GM12878 (cell line): ENCODE measurements at regions not wholly inside any gene's neighbourhood (a gene's known extent, or its start where the extent isn't known, plus 50 kb on each side); places are given as distances from the start of the nearest gene placed in this dataset.

Source experiments
- ATAC-seq: fragments of 200-7000 bp; cut with Tn5 transposase; 3 replicates; pipeline ENCODE4 v1.9.1; 2020; ENCODE audit warnings: mild to moderate bottlenecking, moderate library complexity
- BruUV-seq: library from RNA; stranded (reverse); fragments of 400-500 nt; replicated peaks from 2 replicates; lab custom pipeline; 2021; lab: Mats Ljungman, UMichigan
- CTCF ChIA-PET: fragments of 300-600 bp; sonication (Branson Sonifier 250); formaldehyde crosslinking; extraction: SDS; loops from one replicate; lab custom pipeline; 2021; ENCODE audit warnings: inconsistent platforms; lab: Yijun Ruan, JAX
- POLR2A ChIA-PET: fragments of 350-600 bp; formaldehyde crosslinking; extraction: SDS; loops from one replicate; lab custom pipeline; 2021; ENCODE audit warnings: inconsistent platforms; lab: Charles Lee
- RAD21 ChIA-PET: fragments of 300-600 bp; sonication (Branson Sonifier 250); formaldehyde crosslinking; loops from one replicate; lab custom pipeline; 2023; ENCODE audit warnings: antibody characterized with exemption; ENCODE audit not compliant: unreplicated experiment; lab: Charles Lee
- SMC1A ChIA-PET: fragments of 300-600 bp; sonication (Branson Sonifier 250); formaldehyde crosslinking; loops from one replicate; lab custom pipeline; 2023; ENCODE audit not compliant: unreplicated experiment, uncharacterized antibody; lab: Charles Lee
- DNase-seq: peaks from one replicate; pipeline ENCODE4 v3.0.0-alpha.2; 2011; ENCODE audit warnings: low read depth, low spot score
- FAIRE-seq: peaks from 3 replicates; lab custom pipeline; 2011; peaks lifted over from hg19 to GRCh38; lab: Jason Lieb, UNC
- H2AFZ ChIP-seq: 2 replicates; pipeline ENCODE4 v1.6.0; 2011; ENCODE audit warnings: low read depth, low read length, control low read depth; ENCODE audit not compliant: control insufficient read depth
- H3K27ac ChIP-seq: 2 replicates; pipeline ENCODE4 v1.5.1; 2011; ENCODE audit warnings: control low read depth; ENCODE audit not compliant: control insufficient read depth, insufficient read depth
- H3K27me3 ChIP-seq, 2 experiments: replicated peaks in 1 of 2; 2 replicates each; pipeline versions ENCODE4 v1.6.0 to v1.6.1; 2011; ENCODE audit warnings: low read length in 1 of 2; ENCODE audit not compliant: control insufficient read depth in 2 of 2, insufficient read depth in 2 of 2
- H3K36me3 ChIP-seq, 2 experiments: 2 replicates each; pipeline ENCODE4 v1.5.1; 2011; ENCODE audit warnings: low read length in 1 of 2; ENCODE audit not compliant: control insufficient read depth in 2 of 2, insufficient read depth in 2 of 2
- H3K4me1 ChIP-seq: 2 replicates; pipeline ENCODE4 v1.6.1; 2011; ENCODE audit warnings: mild to moderate bottlenecking, low read length, moderate library complexity, mixed read lengths; ENCODE audit not compliant: control insufficient read depth, insufficient read depth
- H3K4me2 ChIP-seq: 2 replicates; pipeline ENCODE4 v1.6.0; 2011; ENCODE audit warnings: control low read depth; ENCODE audit not compliant: control insufficient read depth, insufficient read depth
- H3K4me3 ChIP-seq: fragments of 200-600 bp; sonication (generic); 2 replicates; pipeline ENCODE4 v1.5.1; 2016
- H3K79me2 ChIP-seq: 2 replicates; pipeline ENCODE4 v1.6.0; 2011; ENCODE audit warnings: low read length; ENCODE audit not compliant: control insufficient read depth, insufficient read depth
- H3K9ac ChIP-seq: 2 replicates; pipeline ENCODE4 v1.8.0; 2011; ENCODE audit warnings: low read length, control low read depth, mixed read lengths; ENCODE audit not compliant: control insufficient read depth, insufficient read depth
- H3K9me3 ChIP-seq: replicated peaks from 3 replicates; pipeline ENCODE4 v1.5.1; 2011; ENCODE audit warnings: mild to moderate bottlenecking, low read length; ENCODE audit not compliant: control insufficient read depth, insufficient read depth
- H4K20me1 ChIP-seq: 2 replicates; pipeline ENCODE4 v1.6.0; 2011; ENCODE audit not compliant: control insufficient read depth, insufficient read depth
- BHLHE40 ChIP-seq, 2 experiments: fragments of 450-650 bp in 1 of 2; IDR thresholded peaks; 2 replicates each; pipeline ENCODE4 v1.6.1; 2011 to 2017; ENCODE audit warnings: low read depth in 2 of 2, borderline replicate concordance in 1 of 2, improper control_type of control experiment in 1 of 2, low read length in 1 of 2, mild to moderate bottlenecking in 1 of 2
- ELK1 ChIP-seq: IDR thresholded peaks from 2 replicates; pipeline ENCODE4 v1.6.1; 2012; ENCODE audit warnings: low read depth, low read length, improper control_type of control experiment
- WGBS: methylation state at CpG from one replicate; pipeline ENCODE4 v1.1.6; 2016; ENCODE audit warnings: low lambda C conversion rate; ENCODE audit not compliant: insufficient replicate concordance, insufficient coverage; ENCODE audit errors: missing lambda C conversion rate; 5-methylcytosine and 5-hydroxymethylcytosine counted together
- in situ Hi-C: fragments of 300-500 bp; cut with MboI; formaldehyde crosslinking; loops from 9 replicates; pipeline ENCODE4 v1.14.3; 2018; ENCODE audit warnings: mixed read lengths
- intact Hi-C: fragments of 100-400 bp; cut with micrococcal nuclease; formaldehyde crosslinking; loops from one replicate; pipeline ENCODE4 v1.14.2; 2022; ENCODE audit not compliant: unreplicated experiment
- TF ChIP-seq, protein P1 (sequence below): fragments of 450-650 bp; IDR thresholded peaks from 2 replicates; pipeline ENCODE4 v1.6.1; 2017; ENCODE audit warnings: mild to moderate bottlenecking, moderate library complexity

DNA sequence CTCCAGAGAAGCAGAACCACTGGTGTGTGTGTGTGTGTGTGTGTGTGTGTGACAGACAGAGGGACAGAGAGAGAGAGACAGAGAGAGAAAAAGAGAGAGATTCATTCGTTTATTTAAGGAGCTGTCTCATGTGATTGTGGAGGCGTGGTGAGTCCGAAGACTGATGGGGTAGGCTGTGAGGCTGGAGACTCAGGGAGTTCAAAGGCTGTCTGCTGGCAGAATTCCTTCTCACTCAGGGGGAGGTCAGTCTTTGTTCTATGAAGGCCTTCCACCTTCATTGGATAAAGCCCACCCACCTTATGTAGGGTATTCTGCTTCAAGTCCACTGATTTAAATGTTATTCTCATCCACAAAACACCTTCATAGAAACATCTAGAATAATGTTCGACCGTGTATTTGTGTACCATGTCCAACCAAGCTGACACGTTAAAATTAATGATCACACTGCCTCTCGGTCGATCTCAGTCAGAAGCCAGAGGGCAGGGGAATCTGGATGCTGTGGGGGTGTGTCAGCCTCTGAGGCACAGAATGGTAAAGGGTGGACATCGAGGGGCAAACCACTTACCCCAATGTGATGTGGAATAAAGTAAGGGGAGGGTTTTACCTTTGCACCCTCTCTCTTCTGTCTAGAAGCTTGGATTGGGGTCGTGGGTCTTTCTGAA lies 275.6 kb downstream of the SLC4A3 start:
- BruUV-seq = no TSS peak
- 10% methylated on average over 10 of the region's 10 CpGs for WGBS
- Histone ChIP-seq H3K9ac (no peak overlapping the region), H2AFZ (no peak overlapping the region), H3K4me1 (no peaks in the 10 kb centered on the region), H3K36me3 (no peaks in the 10 kb centered on the region), H3K4me3 (no peak overlapping the region), H3K4me2 (no peak overlapping the region), H3K79me2 (no peaks in the 10 kb centered on the region), H4K20me1 (no peaks in the 10 kb centered on the region), H3K9me3 (no peaks in the 10 kb centered on the region), H3K27me3 (no peaks in the 10 kb centered on the region), H3K27ac (no peak overlapping the region)
- SMC1A ChIA-PET = no interaction called here
- in situ Hi-C loops (no loop called here), intact Hi-C loops (no loop called here)
- RAD21 ChIA-PET = no interaction called here
- ATAC-seq (no peak), DNase-seq (no peak), FAIRE-seq (no peak)
- CTCF ChIA-PET = no interaction called here
- TF ChIP-seq, protein P1, sequence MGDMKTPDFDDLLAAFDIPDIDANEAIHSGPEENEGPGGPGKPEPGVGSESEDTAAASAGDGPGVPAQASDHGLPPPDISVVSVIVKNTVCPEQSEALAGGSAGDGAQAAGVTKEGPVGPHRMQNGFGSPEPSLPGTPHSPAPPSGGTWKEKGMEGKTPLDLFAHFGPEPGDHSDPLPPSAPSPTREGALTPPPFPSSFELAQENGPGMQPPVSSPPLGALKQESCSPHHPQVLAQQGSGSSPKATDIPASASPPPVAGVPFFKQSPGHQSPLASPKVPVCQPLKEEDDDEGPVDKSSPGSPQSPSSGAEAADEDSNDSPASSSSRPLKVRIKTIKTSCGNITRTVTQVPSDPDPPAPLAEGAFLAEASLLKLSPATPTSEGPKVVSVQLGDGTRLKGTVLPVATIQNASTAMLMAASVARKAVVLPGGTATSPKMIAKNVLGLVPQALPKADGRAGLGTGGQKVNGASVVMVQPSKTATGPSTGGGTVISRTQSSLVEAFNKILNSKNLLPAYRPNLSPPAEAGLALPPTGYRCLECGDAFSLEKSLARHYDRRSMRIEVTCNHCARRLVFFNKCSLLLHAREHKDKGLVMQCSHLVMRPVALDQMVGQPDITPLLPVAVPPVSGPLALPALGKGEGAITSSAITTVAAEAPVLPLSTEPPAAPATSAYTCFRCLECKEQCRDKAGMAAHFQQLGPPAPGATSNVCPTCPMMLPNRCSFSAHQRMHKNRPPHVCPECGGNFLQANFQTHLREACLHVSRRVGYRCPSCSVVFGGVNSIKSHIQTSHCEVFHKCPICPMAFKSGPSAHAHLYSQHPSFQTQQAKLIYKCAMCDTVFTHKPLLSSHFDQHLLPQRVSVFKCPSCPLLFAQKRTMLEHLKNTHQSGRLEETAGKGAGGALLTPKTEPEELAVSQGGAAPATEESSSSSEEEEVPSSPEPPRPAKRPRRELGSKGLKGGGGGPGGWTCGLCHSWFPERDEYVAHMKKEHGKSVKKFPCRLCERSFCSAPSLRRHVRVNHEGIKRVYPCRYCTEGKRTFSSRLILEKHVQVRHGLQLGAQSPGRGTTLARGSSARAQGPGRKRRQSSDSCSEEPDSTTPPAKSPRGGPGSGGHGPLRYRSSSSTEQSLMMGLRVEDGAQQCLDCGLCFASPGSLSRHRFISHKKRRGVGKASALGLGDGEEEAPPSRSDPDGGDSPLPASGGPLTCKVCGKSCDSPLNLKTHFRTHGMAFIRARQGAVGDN = no peak
- TF ChIP-seq BHLHE40 (IDR thresholded peaks at IDR 0.05; ENCODE audit: borderline replicate concordance in 1 of 2, low read depth in 2 of 2, low read length in 1 of 2) = no peak
- no peak for TF ChIP-seq ELK1
- POLR2A ChIA-PET = no interaction called here
